ENCODE measurements at regions not wholly inside any gene's neighbourhood (a gene's known extent, or its start where the extent isn't known, plus 50 kb on each side); places are given as distances from the start of the nearest gene placed in this dataset.

DNA sequence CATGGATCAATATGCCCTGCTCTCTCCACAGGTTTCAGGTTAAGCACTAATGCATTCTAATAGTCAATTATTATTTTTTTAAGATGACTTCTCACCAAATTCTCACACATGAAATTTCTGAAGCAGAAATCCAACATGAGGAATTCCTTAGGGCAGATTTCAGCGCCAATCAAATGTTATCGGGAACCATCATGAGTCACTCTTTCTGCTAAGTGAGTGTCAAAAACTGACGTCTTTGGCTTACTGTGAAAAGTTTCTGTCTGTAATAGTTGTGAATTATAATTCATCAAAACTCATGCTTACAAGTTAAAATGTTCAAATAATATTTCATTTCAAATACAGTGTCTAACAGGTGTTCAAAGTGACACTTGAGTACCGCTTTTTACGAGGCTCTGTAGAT lies 1038.6 kb downstream of the SOCS6 start:
- TF ChIP-seq, protein P1, sequence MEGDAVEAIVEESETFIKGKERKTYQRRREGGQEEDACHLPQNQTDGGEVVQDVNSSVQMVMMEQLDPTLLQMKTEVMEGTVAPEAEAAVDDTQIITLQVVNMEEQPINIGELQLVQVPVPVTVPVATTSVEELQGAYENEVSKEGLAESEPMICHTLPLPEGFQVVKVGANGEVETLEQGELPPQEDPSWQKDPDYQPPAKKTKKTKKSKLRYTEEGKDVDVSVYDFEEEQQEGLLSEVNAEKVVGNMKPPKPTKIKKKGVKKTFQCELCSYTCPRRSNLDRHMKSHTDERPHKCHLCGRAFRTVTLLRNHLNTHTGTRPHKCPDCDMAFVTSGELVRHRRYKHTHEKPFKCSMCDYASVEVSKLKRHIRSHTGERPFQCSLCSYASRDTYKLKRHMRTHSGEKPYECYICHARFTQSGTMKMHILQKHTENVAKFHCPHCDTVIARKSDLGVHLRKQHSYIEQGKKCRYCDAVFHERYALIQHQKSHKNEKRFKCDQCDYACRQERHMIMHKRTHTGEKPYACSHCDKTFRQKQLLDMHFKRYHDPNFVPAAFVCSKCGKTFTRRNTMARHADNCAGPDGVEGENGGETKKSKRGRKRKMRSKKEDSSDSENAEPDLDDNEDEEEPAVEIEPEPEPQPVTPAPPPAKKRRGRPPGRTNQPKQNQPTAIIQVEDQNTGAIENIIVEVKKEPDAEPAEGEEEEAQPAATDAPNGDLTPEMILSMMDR (IDR thresholded peaks at IDR 0.05; ENCODE audit: low read length), result no peak
- TF ChIP-seq EZH2phosphoT487 (IDR thresholded peaks at IDR 0.05; ENCODE audit: low read length) (no peak), EZH2 (optimal IDR thresholded peaks at IDR 0.05; ENCODE audit: low read depth, low read length) (no peak)
